Hypothalamus (tissue), 51 donors: ENCODE measurements at regions not wholly inside any gene's neighbourhood (a gene's known extent, or its start where the extent isn't known, plus 50 kb on each side); places are given as distances from the start of the nearest gene placed in this dataset.

Experiments used
- DNase-seq, 51 donors: peaks; one replicate each; lab custom pipeline; 2025; lab: John Stamatoyannopoulos, UW

- DNase-seq = no peak
Observed at GRCh38 chr2:239587311-239587731, 186.5 kb upstream of the HDAC4 start.

GRCh38 chr2:239586651-239587310, 186.0 kb upstream of the HDAC4 start:
- DNase-seq = peak in 8 of 51 donors; percentile 8 to 44 (median 20)

- no peak for DNase-seq
Observed at GRCh38 chr2:239585422-239585821, 184.6 kb upstream of the HDAC4 start.

- no peak for DNase-seq
Observed at GRCh38 chr2:239584986-239585385, 184.2 kb upstream of the HDAC4 start.

- no peak for DNase-seq
Observed at GRCh38 chr2:239583879-239584859, 183.3 kb upstream of the HDAC4 start.

GRCh38 chr2:239583171-239583878, 182.5 kb upstream of the HDAC4 start:
- no peak for DNase-seq

GRCh38 chr2:239582476-239582875, 181.7 kb upstream of the HDAC4 start:
- DNase-seq = no peak

GRCh38 chr2:239581352-239581901, 180.6 kb upstream of the HDAC4 start:
- no peak for DNase-seq

GRCh38 chr2:239580199-239580527, 179.3 kb upstream of the HDAC4 start:
- DNase-seq = no peak

- no peak for DNase-seq
Observed at GRCh38 chr2:239579524-239580198, 178.8 kb upstream of the HDAC4 start.

- no peak for DNase-seq
Observed at GRCh38 chr2:239579081-239579480, 178.3 kb upstream of the HDAC4 start.

- DNase-seq = no peak
Observed at GRCh38 chr2:239578381-239578780, 177.6 kb upstream of the HDAC4 start.

- no peak for DNase-seq
Observed at GRCh38 chr2:239577935-239578334, 177.1 kb upstream of the HDAC4 start.

GRCh38 chr2:239576784-239577685, 176.2 kb upstream of the HDAC4 start:
- no peak for DNase-seq

- no peak for DNase-seq
Observed at GRCh38 chr2:239575931-239576445, 175.2 kb upstream of the HDAC4 start.

- peak in 4 of 51 donors; percentile 12 to 54 (median 43) for DNase-seq
Observed at GRCh38 chr2:239574434-239575156, 173.8 kb upstream of the HDAC4 start.

- DNase-seq = no peak
Observed at GRCh38 chr2:239574054-239574433, 173.2 kb upstream of the HDAC4 start.

- DNase-seq = no peak
Observed at GRCh38 chr2:239570971-239571520, 170.2 kb upstream of the HDAC4 start.
